Ecto neural progenitor cell (in vitro differentiated cells): ENCODE measurements at regions not wholly inside any gene's neighbourhood (a gene's known extent, or its start where the extent isn't known, plus 50 kb on each side); places are given as distances from the start of the nearest gene placed in this dataset.
"Not testable (repeated sequence)": the region's sequence is repeated elsewhere in the genome, so short reads cannot be mapped to it uniquely, and the experiment has no call there.

ENCODE experiments used
- DNase-seq: peaks from one replicate; pipeline ENCODE4 v3.0.0-alpha.2; 2018; ENCODE audit warnings: low spot score

DNA sequence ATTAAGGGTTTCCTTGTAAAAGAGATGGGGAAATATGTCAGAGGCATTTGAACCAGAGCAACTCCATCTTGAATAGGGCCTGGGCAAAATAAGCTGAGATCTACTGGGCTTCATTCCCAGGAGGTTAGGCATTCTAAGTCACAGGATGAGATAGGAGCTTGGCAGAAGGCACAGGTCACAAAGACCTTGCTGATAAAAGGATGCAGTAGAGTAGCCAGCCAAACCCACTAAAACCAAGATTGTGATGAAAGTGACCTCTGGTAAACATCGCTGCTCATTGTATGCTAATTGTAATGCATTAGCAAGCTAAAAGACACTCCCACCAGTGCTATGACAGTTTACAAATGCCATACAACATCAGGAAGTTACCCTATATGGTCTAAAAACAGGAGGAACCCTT, 1390.3 kb downstream of the RAPGEF2 start:
- no peak for DNase-seq

GRCh38 chr4:160495356-160495755, 1392.5 kb downstream of the RAPGEF2 start:
- no peak for DNase-seq

DNA sequence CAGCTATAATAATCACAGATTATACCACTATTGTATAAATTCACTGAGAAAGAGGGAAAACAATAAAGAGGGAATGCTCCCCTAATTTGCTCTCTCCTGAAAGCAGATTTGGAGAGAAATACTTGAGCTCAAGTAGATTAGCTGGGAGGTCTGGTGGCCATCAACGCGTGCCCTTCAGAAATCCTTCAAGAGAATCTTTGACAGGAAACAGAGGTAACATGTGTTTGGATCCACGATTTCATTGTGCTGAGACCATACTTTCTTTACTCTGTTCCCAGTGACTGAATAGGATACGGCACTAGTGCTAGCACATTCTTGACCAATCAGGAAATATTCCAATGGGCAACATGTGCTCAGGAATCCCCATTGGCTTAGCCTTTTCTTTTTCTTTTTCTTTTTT, 1395.3 kb downstream of the RAPGEF2 start:
- no peak for DNase-seq

GRCh38 chr4:160505724-160506123, 1402.8 kb downstream of the RAPGEF2 start:
- DNase-seq: no peak

DNA sequence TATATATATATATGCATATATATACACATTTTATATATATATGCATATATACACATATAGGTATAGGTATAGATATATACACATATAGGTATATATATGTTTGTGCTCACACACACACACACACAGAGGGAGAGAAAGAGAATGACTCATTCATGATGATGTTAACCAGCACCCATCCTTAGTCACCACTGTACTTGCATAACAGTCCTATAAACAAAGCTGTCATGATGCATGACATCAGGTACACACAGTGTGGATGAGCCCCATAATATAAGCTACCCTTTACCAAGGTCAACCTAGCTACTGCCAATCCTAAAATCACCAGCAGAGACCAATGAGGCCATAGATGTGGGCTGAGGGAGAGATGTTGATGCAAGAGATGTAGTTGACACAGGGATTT, 1408.0 kb downstream of the RAPGEF2 start:
- no peak for DNase-seq

- DNase-seq: no peak
Measured at GRCh38 chr4:160514126-160514525, 1411.2 kb downstream of the RAPGEF2 start.

GRCh38 chr4:160523231-160523630, 1420.4 kb downstream of the RAPGEF2 start:
- no peak for DNase-seq

DNA sequence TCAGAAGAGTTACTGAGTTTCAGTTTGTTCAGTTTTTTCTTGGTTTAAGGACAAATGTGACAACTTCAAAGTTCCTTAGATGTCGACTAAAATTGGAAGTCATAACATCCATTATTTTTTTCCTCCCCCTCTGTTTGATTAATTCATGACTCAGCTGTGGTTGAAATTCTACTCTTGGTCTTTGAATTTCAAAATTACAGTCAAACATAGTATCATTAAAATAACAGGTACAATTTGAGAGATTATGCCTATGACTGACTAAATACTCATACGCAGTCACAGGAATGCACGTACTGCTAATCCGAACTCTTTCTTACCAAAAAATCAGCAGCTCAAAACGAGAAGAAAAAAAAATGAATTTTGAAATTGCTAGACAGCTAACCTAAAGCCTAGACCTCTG, 1434.8 kb downstream of the RAPGEF2 start:
- no peak for DNase-seq

- no peak for DNase-seq
Measured at GRCh38 chr4:160546201-160546600, 1443.3 kb downstream of the RAPGEF2 start.

- not testable (repeated sequence) for DNase-seq
Measured at GRCh38 chr4:160549951-160550519, 1447.2 kb downstream of the RAPGEF2 start.

GRCh38 chr4:160562661-160563060, 1459.8 kb downstream of the RAPGEF2 start:
- DNase-seq: no peak

DNA sequence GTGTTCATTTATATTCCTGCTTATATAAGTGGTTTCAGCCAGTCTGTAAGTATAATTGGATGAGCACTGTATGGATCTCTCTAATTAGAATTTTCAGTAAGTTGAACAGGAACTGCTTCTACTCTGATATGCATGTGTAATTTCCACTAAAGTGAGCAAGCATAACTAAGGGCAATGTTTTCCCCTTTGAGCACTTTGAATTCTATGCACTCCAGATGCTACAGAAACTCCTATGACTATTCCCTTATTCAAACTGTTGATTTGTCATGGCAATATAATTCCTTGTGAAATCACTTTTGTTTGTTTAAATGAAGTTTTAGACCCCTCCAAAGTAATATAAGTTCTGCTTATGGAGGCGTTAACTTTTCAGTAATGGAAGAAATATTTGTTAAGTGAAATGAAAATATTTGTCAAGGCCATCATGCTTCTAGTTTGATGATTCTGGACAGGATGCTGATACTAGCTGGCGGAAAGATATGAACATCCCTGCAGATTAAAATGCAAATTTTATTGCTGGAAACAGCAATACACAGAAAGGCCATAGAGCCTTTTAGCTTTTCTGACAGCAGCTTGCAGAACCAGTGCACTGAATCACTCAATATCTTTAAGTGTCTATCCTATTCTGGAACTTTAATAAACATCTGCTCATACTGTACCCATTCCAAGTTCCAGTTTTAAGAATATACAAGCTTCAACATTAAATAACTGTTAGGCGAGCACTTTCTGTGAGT, 1460.8 kb downstream of the RAPGEF2 start:
- DNase-seq: no peak

- no peak for DNase-seq
Measured at GRCh38 chr4:160567634-160568033, 1464.8 kb downstream of the RAPGEF2 start.

GRCh38 chr4:160570271-160570670, 1467.4 kb downstream of the RAPGEF2 start:
- DNase-seq: no peak

DNA sequence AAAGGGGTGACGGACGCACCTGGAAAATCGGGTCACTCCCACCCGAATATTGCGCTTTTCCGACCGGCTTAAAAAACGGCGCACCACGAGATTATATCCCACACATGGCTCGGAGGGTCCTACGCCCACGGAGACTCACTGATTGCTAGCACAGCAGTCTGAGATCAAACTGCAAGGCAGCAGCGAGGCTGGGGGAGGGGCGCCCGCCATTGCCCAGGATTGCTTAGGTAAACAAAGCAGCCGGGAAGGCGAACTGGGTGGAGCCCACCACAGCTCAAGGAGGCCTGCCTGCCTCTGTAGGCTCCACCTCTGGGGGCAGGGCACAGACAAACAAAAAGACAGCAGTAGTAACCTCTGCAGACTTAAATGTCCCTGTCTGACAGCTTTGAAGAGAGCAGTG, 1471.4 kb downstream of the RAPGEF2 start:
- DNase-seq: not testable (repeated sequence)

GRCh38 chr4:160580581-160580980, 1477.7 kb downstream of the RAPGEF2 start:
- no peak for DNase-seq

GRCh38 chr4:160592258-160592657, 1489.4 kb downstream of the RAPGEF2 start:
- no peak for DNase-seq

DNA sequence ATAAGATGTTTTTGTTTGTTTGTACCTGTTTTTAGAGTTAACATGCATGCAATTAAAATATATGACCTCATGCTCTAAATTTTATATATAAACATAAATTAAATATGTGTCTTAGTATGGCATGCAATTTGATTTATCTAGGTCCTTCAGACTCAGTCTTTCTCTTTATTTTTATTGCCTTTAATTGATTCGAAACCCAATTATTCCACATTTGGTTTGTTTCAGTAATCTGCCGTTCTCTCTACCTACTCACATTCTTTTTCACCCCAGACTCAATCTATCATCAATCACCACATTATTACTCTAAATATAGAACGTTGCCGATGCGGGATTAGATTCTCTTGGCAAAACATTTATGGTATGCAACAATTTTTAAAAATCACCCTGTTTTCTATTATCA, 1492.8 kb downstream of the RAPGEF2 start:
- DNase-seq: no peak

DNA sequence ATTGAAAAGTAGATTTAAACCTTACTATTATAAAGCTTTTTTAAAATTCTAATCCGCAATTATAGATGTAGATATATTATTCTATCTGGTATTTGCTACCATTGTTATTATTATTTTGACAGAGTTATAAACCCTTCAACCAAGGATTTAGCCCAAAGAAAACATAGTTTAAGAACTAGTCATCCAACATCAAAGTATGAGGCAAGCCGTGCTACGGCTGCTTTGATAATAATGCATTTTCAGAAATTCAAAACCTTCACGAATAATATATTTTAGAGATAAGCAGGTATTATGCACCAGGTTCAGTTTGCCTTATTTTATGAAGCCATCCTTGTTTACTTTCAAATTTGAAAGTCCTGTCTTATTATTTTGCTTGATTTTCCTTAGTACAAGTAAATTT, 1501.7 kb downstream of the RAPGEF2 start:
- DNase-seq: no peak

- DNase-seq: no peak
Measured at GRCh38 chr4:160611181-160611580, 1508.3 kb downstream of the RAPGEF2 start.

DNA sequence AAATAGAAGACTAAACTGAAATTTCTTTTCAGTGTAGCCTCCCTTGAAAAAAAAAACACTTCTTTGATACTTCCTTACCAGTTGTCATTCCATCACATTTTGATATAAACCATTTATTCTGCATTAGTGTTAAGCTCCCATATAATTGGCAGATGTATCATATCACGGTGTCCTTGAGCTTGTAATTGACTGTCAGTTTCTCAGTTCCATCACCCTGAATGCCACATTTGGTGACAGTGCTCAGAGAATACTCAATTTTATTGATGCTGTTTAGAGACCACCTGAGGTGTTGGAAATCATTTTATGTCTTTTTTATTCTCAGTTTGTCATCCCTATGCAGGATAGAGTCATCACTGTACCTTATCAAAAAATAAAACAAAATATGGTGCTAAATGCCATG, 1528.2 kb downstream of the RAPGEF2 start:
- no peak for DNase-seq

DNA sequence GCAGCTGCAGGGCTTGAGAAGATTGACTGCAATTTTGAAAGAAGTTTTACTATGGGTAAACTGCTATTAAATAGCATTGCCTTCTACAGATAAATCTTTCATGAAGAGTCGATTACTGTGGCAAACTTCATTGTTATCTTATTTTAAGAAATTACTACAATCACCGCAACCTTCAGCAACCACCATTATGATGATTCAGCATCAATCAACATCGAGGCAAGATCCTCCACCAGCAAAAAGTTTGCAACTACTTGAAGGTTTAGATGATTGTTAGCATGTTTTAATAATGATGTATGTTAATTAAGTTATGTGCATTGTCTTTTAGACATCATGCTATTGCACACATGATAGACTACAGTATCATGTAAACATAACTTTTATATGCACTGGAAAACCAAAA, 1511.0 kb downstream of the FSTL5 start:
- no peak for DNase-seq

DNA sequence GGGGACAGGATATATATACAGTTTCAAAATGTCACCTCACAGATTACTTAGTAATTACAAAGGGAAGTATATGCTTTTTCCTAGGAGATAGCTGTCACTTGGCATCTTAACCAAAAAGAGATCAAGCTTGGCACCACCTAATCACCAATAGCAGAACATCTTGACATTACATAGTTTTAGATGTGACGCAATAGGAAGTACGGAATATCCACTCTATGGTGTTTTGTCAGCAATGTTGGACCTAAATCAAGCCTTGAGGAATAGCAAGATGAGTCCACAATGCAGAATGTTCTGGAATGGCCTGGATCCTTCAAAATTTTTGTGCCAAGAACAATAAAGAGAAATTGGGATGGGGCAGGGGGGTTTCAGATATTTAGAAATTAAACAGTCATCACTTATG, 1488.2 kb downstream of the FSTL5 start:
- no peak for DNase-seq

DNA sequence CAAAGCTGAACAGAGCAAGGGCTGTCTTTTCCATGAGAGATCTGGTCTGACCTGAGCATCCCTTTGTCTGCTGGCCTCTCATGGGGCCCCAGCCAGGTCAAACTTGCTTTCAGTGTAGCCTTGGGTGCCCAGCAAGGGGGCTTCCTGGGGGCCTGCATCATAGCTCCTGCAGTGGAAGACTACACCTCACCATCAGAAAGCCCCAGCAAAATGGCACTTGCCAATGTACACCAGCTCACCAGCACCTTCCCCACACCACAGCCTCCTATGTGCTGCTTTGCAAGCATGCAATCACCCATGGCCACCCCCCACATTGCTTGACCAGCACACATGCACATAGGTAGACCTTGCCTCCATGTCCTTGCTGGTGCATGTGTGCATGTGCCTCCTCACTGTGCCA, 1478.1 kb downstream of the FSTL5 start:
- no peak for DNase-seq
